ENCODE measurements at regions not wholly inside any gene's neighbourhood (a gene's known extent, or its start where the extent isn't known, plus 50 kb on each side); places are given as distances from the start of the nearest gene placed in this dataset.

- no peak for TF ChIP-seq POLR2A (IDR thresholded peaks at IDR 0.05)
- no peak for TF ChIP-seq CTCF (IDR thresholded peaks at IDR 0.05)
- no peak for TF ChIP-seq POLR2AphosphoS5 (IDR thresholded peaks at IDR 0.05)
These were observed 225.6 kb upstream of the MMS22L start for GRCh38 chr6:97508646-97509045.

Data from sigmoid colon (tissue), 4 donors.